MM.1S (cell line): ENCODE measurements at regions not wholly inside any gene's neighbourhood (a gene's known extent, or its start where the extent isn't known, plus 50 kb on each side); places are given as distances from the start of the nearest gene placed in this dataset.

Experiments
- CTCF ChIP-seq: fragments of 300-600 bp; sonication (generic); IDR thresholded peaks from 2 replicates; pipeline ENCODE4 v1.5.1; 2016; ENCODE audit warnings: antibody characterized with exemption, low read length, mixed read lengths
- EZH2 ChIP-seq: fragments of 300-600 bp; sonication (generic); optimal IDR thresholded peaks from 2 replicates; pipeline ENCODE3; 2017; ENCODE audit warnings: low read depth, mild to moderate bottlenecking, antibody characterized with exemption, low read length, mixed read lengths

- TF ChIP-seq CTCF (no peak), EZH2 (no peak)
These were observed 78.1 kb downstream of the MYCN start for GRCh38 chr2:16018277-16019059.
